Fibroblast of the aortic adventitia (primary cell): ENCODE measurements at regions not wholly inside any gene's neighbourhood (a gene's known extent, or its start where the extent isn't known, plus 50 kb on each side); places are given as distances from the start of the nearest gene placed in this dataset.

Experiments used
- DNase-seq: peaks from one replicate; pipeline ENCODE4 v3.0.0-alpha.2; 2010; ENCODE audit warnings: low read depth
- H3K4me3 ChIP-seq: 2 replicates; pipeline ENCODE4 v1.5.1; 2011; ENCODE audit warnings: low read depth, mild to moderate bottlenecking, control low read depth, low read length, moderate library complexity
- TF ChIP-seq, protein P1 (sequence below): IDR thresholded peaks from 2 replicates; pipeline ENCODE4 v1.5.1; 2011; ENCODE audit warnings: mild to moderate bottlenecking, low read length, control low read depth, inconsistent platforms; ENCODE audit not compliant: insufficient read depth

DNA sequence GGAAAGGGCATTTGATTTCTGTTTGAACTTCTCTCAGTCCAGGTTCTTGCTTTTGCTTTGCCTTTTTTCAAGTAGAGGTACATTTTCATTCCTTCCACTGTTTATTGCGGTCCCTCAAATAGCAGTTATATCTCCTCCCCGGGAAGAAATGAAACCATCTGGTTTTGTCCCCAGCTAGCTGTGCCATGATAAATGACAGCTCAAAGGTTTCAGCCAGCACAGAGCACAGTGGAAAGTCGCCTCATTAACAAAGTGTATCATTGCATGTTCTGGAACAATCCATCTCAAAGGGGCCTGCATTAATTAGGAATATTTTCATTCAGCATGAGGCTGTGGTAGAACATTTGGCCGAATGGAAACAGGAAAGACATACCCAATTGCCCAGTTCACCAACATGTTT, 146.0 kb downstream of the EDN3 start:
- DNase-seq = no peak
- TF ChIP-seq, protein P1, sequence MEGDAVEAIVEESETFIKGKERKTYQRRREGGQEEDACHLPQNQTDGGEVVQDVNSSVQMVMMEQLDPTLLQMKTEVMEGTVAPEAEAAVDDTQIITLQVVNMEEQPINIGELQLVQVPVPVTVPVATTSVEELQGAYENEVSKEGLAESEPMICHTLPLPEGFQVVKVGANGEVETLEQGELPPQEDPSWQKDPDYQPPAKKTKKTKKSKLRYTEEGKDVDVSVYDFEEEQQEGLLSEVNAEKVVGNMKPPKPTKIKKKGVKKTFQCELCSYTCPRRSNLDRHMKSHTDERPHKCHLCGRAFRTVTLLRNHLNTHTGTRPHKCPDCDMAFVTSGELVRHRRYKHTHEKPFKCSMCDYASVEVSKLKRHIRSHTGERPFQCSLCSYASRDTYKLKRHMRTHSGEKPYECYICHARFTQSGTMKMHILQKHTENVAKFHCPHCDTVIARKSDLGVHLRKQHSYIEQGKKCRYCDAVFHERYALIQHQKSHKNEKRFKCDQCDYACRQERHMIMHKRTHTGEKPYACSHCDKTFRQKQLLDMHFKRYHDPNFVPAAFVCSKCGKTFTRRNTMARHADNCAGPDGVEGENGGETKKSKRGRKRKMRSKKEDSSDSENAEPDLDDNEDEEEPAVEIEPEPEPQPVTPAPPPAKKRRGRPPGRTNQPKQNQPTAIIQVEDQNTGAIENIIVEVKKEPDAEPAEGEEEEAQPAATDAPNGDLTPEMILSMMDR = no peak
- H3K4me3 ChIP-seq = no peak overlapping the region

DNA sequence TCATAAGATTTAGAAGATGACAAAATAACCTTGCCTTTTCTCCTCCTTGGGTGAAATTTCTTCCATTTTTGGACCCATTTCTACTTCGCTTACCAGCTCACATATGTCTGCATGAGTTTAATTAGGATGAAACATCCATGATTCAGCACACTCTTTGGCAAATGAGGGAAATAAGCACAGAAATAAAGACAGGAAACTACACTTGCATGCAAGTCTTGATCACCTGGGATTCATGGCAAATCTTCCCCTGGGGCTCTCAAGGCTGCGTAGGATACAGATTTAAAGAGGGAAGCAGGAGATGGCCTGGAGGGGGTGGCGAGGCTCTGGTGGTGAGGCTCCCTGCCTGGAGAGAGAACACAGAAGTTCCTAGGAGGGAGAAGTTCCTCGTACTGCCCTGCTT, 147.8 kb downstream of the EDN3 start:
- DNase-seq = no peak
- TF ChIP-seq, protein P1 = no peak
- H3K4me3 ChIP-seq = no peak overlapping the region

DNA sequence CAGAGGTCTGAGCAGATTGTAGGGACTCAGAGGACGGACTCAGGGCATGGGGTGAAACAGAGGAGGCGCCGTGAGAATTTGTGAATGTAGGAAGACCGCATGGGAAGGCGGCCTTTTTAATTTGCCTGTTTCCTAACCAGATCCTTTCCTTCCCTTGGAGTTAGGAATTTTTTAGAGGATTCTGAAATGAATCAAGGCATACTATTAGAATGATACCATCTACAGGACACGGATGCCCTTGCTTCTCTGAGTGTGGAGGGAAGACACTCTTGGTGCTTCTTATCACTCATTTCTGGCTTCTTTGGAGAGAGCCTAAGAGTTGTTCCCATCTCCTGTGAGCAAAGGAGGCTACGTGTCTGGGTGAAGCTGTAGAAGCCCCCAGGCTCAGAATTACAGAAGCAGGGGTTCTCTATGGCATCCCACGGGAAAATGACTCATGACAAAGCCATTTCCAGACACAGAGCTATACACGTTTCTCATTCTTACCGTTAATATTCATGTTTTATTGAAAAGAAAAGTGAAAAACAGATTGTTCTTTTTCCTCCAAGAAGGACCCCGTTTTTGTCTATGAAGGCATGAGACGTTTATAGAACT, 148.5 kb downstream of the EDN3 start:
- TF ChIP-seq, protein P1 = no peak
- no peak for DNase-seq

DNA sequence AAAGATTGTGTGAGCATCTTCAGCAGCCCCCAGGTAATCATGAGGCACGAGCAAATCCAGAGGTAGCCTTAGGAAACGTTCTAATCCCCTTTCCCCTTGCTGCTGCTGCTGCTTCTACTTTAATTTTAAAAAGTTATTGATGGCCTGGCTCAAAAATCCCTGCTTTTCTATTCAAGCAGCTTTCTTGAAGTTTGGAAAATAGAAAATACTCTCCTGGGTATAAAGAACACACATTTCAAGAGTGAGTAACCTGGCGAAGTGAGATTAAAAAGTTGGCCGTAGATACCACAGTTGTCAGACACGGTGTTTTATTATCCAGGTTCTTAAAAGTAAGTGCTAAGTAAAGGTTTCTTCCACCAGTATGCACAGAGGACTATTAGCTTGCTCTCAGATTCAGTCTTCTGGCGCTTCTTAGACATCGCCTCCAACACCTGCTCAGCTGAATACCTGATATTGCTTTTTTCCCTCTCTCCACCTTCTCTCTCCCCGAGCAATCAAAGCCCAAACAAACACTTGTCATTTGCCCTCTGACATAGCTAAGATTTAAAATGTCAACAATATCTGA, 150.7 kb downstream of the EDN3 start:
- TF ChIP-seq, protein P1 = no peak
- no peak for DNase-seq
- H3K4me3 ChIP-seq = no peak overlapping the region

More for the DNA sequence above, 148.5 kb downstream of the EDN3 start:
- H3K4me3 ChIP-seq = no peak overlapping the region

DNA sequence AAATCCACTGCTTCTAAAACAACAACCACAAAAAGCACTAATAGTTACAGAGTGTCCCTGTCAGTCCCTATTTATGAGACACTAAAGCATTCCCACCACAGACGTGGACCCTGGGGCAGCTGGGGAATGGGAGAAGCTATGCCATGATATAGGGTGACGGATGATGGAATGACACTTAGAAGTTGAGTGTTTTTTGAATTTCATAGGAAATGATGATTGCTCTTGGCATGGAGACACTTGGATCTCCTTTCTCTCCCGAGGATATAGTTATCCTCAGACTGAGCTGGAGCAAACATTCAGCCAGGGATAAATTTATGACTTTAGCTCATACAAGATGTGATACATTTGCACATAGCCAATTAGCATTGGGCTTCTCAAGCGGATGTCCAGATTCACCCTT, 151.2 kb downstream of the EDN3 start:
- DNase-seq = no peak
- TF ChIP-seq, protein P1 = no peak
- H3K4me3 ChIP-seq = no peak overlapping the region

DNA sequence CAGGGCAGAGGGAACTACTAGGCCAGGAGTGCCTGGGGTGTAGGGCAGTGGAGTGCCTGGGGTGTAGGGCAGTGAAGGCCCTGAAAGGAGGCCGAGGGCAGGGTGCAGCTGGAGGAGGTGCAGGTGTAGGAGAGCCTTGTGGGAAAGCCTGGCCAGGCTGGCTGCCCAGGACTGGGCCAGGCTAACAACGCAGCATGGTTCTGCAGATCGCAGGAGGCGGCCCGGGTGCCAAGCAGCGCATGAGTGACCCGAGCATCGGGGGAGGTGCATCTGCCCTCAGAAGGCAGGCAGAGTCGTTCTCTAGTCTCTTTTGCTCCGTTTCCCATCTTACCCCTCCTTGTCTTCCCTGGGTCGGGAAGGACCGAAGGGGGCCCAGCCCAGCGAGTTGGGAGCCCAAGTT, 151.5 kb upstream of the PHACTR3 start:
- TF ChIP-seq, protein P1 = no peak
- H3K4me3 ChIP-seq = no peak overlapping the region
- no peak for DNase-seq
